ENCODE measurements at regions not wholly inside any gene's neighbourhood (a gene's known extent, or its start where the extent isn't known, plus 50 kb on each side); places are given as distances from the start of the nearest gene placed in this dataset.
"Not testable (repeated sequence)": the region's sequence is repeated elsewhere in the genome, so short reads cannot be mapped to it uniquely, and the experiment has no call there.

DNA sequence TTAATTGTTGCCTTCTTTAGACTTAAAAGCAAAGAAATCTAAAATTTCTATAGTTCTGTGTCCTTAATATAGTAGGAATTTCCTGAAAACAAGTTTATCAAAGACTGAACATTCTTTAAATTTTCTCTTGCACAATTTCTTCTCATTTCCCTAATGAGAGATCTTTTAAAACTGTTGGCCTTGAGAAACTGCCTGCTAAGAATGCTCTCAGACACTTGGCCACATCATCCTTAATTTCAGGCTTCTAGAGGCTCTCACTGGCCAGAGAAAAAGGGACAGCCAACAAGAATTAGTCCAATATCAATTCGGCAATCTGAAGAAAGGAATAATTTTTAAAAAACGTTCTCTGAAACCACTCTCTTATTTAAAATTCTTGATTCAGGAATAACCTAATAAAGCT, 167.0 kb upstream of the CREB1 start:
- DNase-seq (ENCODE audit: low read depth, low spot score) = no peak

DNA sequence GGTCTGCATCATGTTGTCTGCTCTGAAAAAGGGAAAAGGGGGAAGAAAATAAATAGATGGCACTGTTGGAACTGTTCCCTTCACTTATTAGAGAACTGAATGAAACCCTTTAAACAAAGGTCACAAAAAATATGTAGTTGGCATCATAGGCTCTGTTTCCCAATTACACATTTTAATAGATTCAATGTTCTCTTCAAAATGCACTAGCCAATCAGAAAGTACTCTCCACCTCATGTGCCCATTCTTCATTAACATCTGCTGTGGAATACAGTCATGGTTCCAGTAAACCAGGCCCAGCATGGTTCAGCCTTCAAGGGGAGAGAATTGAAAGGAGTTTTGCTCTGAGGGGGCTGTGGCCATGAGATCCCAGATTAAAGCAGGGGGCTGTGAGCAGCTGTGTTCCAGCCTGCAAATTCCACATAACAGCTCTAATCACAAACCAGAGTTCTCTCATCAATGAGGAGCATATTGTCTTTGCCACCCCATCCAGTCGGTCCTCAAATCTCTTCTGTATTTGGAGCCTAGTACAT, 165.9 kb upstream of the CREB1 start:
- DNase-seq (ENCODE audit: low read depth, low spot score) = no peak

DNA sequence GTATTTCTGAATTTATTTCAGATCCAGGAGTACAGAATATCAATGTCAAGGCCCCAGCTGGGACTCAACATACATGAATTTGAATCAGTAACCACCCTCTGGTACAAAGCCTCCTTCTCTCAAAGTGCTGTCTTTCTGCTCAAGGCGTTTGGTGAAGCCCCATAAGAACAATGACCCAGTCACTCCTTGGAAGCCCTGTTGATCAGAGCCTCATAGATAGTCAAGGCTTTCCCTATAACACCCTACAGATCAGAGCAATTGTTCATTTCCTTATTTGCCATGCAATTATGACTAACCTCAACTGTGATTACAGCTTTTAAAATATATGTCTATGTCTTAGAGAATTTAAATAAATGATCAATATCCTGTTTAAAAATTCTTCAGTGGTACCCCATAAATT, 159.1 kb upstream of the CREB1 start:
- no peak for DNase-seq (ENCODE audit: low read depth, low spot score)

- DNase-seq (ENCODE audit: low read depth, low spot score) = no peak
These were observed 157.9 kb upstream of the CREB1 start for GRCh38 chr2:207371877-207372276.

DNA sequence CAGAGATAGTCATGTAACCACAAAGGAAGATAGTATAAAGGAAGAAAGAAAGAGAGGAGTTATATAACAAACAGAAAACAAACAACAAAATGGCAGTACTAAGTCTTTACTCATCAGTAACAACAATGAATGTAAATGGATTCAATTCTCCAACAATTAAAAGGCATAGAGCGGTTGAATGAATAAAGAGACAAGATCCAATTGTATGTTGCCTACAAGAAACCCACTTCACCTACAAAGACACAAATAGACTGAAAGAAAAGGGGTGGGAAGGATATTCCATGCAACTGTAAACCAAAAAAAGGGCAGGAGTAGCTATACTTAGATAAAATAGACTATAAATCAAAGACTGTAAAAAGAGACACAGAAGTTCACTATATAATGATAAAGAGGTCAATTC, 157.3 kb upstream of the CREB1 start:
- DNase-seq (ENCODE audit: low read depth, low spot score) = no peak

DNA sequence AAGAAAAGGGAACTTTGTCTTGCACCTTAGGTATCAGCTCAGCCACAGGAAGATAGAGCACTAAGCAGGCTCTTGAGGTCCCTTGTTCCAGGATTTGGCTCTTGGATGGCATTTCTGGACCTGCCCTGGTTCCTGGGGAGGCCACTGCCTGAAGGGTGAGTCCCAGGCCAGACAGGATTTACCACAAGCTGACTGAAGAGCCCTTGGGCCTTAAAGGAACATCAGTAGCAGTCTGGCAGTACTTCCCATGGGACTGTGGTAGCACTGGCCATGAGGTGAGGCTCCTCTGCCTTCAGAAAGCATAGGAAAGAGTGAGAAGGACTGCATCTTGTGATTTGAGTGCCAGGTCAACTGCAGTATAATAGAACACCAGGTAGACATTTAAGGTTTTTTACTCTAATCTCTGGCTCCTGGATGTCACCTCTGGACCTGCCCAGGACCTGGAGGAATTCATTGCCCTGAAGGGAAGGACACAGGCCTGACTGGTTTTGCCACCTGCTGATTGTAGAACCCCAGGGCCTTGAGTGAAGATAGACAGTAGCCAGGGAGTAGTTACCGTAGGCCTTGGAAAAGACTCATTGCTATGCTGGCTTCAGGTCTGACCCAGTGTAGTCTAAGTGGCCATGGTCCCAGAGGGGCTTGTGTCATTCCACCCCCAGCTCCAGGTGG, 154.4 kb upstream of the CREB1 start:
- no peak for DNase-seq (ENCODE audit: low read depth, low spot score)

DNA sequence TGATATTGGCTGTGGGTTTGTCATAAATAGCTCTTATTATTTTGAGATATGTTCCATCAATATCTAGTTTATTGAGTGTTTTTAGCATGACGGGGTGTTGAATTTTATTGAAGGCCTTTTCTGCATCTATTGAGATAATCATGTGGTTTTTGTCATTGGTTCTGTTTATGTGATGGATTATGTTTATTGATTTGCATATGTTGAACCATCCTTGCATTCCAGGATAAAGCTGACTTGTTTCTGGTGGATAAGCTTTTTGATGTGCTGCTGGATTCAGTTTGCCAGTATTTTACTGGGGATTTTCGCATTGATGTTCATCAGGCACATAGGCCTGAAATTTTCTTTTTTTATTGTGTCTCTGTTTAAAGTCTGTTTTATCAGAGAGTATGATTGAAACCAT, 151.1 kb upstream of the CREB1 start:
- DNase-seq (ENCODE audit: low read depth, low spot score) = not testable (repeated sequence)

DNA sequence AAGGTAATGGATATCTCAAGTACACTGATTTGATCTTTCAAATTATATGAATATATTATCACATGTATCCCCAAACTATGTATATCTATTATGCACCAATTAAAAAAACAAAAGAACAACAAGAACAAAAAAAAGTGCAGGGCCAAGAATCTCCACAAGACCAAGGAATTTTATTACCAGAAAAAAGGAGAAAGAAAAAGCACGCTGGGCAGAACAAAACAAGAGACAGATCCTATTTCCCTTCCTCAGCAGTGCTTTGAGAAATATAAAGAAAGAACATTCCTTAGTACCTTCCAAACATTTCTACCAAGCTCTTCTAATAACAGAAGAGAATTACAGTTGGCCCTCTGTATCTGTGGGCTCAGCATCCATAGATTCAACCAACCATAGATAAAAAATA, 144.7 kb upstream of the CREB1 start:
- DNase-seq (ENCODE audit: low read depth, low spot score) = no peak

DNA sequence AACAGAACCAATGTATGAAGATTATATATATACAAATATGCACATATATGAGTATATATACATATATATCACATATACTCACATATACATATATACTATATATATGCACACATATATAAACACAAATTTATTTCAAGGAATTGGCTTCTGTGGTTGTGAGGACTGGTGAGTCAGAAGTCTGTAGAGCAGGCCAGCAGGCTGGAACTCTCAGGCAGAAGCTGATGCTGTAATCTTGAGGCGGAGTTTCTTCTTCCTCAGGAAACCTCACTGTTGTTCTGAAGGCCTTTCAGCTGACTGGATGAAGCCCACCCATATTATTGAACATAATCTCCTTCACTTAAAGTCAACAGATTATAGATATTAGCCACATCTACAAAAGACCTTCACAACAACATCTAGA, 143.9 kb upstream of the CREB1 start:
- DNase-seq (ENCODE audit: low read depth, low spot score) = no peak

DNA sequence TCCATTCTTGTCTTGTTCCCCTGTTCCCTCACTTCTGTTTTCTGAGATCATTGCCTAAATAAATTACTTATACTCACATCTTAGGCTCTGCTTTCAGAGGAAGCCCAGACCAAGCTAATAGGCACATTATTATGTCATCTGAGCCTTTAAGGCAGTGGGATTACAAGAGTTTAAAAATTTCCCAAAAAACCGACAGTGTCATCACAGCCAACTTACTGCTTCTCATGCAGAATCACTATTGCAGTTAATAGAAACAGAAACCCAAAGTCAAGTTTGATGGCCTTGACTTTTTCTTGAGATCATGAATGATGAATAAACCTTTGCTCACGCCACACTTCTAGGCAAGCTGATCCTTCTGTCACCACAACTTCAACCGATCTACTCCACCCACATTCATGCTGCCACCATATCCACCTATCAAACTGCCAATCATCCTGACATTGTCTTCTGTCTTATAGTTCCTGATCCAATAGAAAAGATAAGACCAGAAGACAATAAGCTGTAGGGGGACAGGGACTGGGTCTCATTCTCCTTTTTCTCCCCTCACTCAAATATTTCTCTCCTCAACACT, 142.7 kb upstream of the CREB1 start:
- no peak for DNase-seq (ENCODE audit: low read depth, low spot score)

DNA sequence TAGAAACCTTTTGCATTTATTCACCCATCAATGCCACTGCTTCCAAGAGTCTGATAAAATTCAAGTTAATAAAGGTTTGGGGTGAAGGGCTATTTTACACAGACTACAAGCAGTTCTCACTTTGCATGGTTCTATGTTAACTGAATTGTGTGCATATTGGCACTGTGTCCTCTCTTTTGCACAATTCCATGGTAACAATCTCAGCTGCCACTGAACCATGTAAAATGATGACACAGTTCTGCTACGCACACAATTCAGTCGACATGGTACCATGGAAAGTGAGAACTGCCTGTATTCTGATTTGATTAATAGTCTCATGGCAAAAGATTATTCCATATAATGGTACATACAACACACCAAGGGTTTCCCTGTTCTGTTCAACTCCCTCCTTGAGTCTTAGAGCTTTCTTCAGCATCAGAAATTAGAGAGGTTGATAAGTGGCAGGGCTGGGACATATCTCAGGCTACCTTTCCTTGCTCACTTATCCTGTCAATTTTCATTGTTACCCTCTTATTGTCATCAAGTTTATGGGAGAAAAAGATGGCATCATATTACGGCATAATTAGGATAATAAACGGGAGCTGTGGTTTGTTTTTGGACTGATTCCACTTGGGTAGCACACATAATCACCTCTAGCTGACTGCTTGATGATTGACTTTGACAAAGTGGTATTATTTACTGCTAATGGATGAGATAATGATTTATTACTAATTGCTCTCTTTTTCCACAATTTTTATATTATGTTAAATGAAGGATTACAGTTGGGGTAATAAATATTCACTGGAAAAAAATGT, 139.3 kb upstream of the CREB1 start:
- DNase-seq (ENCODE audit: low read depth, low spot score) = no peak

- DNase-seq (ENCODE audit: low read depth, low spot score) = no peak
These were observed 135.5 kb upstream of the CREB1 start for GRCh38 chr2:207394203-207394781.

DNA sequence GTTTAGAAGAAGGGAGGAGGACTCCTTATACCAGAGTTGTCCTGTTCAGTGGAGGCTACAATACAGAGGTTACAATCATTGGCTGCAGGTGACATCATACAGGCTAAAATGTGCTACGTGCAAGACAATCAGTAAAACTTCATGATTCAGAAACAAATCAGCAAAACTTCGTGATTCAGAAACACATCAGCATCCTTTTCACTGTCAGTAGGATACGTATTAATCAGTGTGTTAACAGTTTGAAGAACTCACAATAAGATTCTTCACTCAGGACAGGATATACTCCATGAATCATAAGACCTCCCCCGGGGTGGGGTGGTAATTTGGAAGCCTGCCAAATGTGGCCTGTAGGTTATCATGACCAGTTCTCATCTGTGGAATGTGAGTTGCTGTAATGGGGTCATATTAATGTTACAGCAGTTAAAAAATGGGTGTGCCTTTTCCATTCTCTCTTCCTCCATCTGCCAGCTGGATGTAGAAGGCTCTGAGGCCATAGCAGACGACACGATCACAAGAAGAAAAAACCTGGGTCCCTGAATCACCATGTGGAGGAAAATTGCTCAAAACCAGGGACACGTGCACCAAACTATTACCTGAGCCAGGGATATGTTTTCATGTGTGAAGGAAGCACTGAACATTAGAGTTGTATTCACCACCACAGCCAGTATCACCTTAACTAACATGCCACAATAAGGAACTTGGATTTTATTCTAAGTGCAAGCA, 134.8 kb upstream of the CREB1 start:
- DNase-seq (ENCODE audit: low read depth, low spot score) = no peak

DNA sequence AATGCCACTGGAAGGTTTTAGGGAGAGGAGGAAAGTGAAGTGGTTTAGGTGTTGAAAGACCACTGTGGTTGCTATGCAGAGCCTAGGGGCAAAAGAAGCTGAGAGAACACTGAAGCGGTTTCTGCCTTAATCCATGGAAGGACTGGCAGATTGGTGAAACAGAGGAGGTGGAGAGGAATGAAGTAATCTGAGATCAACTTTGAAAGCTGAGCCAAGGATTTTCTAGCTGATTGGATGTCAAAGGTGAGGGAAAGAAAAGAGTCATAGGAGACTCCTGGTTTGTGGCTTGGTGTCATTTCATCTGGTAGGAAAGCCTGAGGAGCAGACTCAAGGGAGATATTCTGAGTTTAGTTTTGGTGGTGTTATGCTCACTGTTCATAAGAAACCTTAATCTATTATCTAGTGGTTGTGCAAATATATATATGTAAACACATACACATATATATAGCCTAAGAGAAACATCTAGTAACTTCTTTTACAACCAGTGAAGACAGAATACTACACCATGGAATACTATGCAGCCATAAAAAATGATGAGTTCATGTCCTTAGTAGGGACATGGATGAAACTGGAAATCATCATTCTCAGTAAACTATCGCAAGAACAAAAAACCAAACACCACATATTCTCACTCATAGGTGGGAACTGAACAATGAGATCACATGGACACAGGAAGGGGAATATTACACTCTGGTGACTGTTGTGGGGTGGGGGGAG, 134.1 kb upstream of the CREB1 start:
- DNase-seq (ENCODE audit: low read depth, low spot score) = no peak

DNA sequence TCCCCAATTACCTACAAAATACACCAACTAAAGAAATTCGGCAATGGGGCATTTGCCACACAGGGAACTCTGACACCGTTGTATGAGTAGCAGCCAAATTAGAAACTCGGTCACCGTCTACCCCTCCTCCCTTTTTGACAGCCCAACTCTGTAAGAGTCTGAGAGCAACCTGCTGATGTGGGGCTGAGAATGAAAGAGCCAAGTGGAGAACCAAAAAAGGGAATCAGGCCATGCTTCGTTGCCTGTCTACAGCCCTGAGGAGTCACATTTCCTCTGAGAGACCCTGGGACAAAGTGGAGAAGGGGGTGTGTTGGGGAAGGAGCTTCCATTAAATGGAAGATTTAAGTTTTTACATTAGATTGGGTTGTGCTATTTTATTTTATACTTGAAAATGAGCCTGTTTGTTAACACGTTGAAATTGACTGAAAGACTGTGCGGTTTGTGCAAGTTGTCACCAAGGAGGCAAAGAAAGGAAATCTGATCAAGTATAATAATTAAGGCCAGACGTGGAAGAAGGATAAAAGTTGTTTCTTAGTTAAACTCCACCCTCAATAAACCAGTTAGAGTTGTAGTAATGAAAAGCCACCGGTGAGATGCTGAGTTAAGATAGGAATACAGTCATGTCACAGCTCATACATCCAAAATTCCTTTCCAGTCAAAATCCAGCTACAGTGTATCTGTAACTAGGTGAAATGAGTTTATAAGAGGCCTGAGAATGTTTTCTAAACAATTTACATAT, 131.7 kb upstream of the CREB1 start:
- DNase-seq (ENCODE audit: low read depth, low spot score) = no peak

DNA sequence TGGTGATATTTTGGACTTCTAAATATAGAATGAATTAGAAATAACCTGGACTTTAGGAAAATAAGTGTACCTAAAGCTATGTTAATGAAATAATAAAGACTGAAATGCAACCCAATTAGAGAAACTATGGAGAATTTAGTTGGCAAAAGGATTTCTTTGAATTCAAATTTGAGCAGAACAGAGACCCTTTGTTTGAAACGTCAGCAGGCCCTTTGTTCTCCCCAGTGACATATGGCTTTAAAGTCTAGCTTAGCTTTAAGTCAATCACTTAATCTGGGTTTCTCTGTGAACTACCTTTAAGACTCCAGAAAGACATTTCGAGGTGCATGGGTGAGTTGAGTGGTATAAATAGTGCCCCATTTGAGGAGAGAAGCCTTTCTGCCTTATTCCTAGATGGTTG, 130.5 kb upstream of the CREB1 start:
- no peak for DNase-seq (ENCODE audit: low read depth, low spot score)

DNA sequence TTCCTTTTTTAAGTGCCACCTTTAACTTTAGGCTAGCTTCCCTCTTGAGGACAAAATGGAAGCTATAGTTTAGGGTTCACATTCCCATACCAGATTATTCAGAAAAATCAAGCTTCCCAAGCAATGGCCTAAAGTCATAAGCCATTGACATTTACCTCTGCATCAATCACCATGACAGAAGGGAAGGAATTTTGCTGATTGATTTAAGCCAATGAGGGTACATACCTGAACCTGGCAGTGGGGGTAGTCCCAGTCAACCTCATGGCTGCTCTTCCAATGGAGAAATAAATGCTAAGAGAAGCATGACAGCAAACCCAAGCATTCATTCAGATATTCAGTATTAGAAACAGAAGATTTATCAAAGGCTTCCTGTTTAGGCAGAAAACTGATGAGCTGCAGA, 128.4 kb upstream of the CREB1 start:
- DNase-seq (ENCODE audit: low read depth, low spot score) = no peak

GRCh38 chr2:207403141-207403540, 126.6 kb upstream of the CREB1 start:
- DNase-seq (ENCODE audit: low read depth, low spot score) = no peak

- DNase-seq (ENCODE audit: low read depth, low spot score) = no peak
These were observed 125.8 kb upstream of the CREB1 start for GRCh38 chr2:207403950-207404349.

DNA sequence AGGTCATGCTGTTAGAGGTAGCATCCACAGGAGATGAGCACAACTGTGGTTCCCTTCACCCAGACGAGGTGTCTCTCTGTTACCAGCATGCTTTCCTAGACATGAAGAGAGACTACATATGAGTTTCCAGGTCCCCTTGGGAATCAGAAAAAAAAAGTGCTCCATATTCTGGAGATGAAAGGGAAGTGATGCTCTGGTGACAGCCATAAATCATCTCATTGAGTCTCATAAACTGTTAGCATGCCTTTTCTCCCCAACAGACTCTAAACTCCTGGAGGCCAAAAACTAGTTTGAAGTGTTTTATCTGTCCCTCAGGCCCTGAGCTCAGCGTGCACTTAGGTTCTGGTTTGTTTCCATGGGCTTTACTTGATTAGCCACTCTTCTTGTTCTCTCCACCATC, 124.6 kb upstream of the CREB1 start:
- no peak for DNase-seq (ENCODE audit: low read depth, low spot score)
